GM23338 (cell line): ENCODE measurements at regions not wholly inside any gene's neighbourhood (a gene's known extent, or its start where the extent isn't known, plus 50 kb on each side); places are given as distances from the start of the nearest gene placed in this dataset.

ENCODE experiments used
- EZH2 ChIP-seq: fragments of 200-600 bp; sonication (generic); IDR thresholded peaks from one replicate; pipeline ENCODE4 v1.8.0; 2017; ENCODE audit warnings: antibody characterized with exemption, mild to moderate bottlenecking, low read depth; ENCODE audit not compliant: unreplicated experiment
- EZH2phosphoT487 ChIP-seq: fragments of 200-600 bp; sonication (generic); IDR thresholded peaks from one replicate; pipeline ENCODE4 v1.8.1; 2018; ENCODE audit warnings: antibody characterized with exemption; ENCODE audit not compliant: unreplicated experiment
- POLR2AphosphoS5 ChIP-seq: IDR thresholded peaks from 2 replicates; pipeline ENCODE4 v1.6.1; 2016; ENCODE audit warnings: antibody characterized with exemption, low read depth
- ZNF331 ChIP-seq: fragments of 250-450 bp; sonication (Bioruptor Pico); IDR thresholded peaks from 2 replicates; pipeline ENCODE4 v1.5.0; 2020; ENCODE audit warnings: low read depth, mild to moderate bottlenecking, moderate library complexity
- TF ChIP-seq, protein P1 (sequence below), 2 experiments: fragments of 200-600 bp in 1 of 2; sonication (generic) in 1 of 2; conservative IDR thresholded peaks; 2 replicates each; pipeline versions ENCODE4 v1.5.1 to v1.6.1; 2016 to 2017; ENCODE audit warnings: antibody characterized with exemption in 2 of 2, low read depth in 2 of 2, mild to moderate bottlenecking in 2 of 2, moderate library complexity in 1 of 2
- TF ChIP-seq, protein P2 (sequence below): IDR thresholded peaks from one replicate; pipeline ENCODE4 v1.6.1; 2018; ENCODE audit warnings: antibody characterized with exemption; ENCODE audit not compliant: unreplicated experiment

DNA sequence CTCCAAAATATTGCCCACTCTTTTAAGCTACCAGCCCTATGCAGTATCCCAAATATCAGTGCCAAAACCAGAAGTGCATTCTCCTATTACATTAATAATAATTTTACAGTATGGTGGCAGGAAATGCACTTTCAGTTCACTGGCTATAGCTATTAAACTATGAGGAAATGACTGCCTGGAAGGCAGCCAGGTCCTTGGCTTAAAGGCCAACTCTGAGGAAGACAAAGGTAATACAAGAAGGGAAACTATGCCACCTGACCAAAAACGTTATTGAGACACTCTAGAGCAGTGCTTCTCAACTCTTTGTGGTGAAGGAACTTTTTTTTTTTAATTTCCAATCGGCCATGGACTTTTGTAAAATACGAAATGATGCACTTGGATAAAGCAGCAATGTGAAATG, 133.6 kb upstream of the VAMP7 start:
- TF ChIP-seq, protein P1, sequence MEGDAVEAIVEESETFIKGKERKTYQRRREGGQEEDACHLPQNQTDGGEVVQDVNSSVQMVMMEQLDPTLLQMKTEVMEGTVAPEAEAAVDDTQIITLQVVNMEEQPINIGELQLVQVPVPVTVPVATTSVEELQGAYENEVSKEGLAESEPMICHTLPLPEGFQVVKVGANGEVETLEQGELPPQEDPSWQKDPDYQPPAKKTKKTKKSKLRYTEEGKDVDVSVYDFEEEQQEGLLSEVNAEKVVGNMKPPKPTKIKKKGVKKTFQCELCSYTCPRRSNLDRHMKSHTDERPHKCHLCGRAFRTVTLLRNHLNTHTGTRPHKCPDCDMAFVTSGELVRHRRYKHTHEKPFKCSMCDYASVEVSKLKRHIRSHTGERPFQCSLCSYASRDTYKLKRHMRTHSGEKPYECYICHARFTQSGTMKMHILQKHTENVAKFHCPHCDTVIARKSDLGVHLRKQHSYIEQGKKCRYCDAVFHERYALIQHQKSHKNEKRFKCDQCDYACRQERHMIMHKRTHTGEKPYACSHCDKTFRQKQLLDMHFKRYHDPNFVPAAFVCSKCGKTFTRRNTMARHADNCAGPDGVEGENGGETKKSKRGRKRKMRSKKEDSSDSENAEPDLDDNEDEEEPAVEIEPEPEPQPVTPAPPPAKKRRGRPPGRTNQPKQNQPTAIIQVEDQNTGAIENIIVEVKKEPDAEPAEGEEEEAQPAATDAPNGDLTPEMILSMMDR (conservative IDR thresholded peaks at IDR 0.05; ENCODE audit: low read depth in 2 of 2) = no peak
- TF ChIP-seq EZH2 (no peak), POLR2AphosphoS5 (no peak), EZH2phosphoT487 (no peak), ZNF331 (CRISPR knock-in tag) (no peak)
- TF ChIP-seq, protein P2, sequence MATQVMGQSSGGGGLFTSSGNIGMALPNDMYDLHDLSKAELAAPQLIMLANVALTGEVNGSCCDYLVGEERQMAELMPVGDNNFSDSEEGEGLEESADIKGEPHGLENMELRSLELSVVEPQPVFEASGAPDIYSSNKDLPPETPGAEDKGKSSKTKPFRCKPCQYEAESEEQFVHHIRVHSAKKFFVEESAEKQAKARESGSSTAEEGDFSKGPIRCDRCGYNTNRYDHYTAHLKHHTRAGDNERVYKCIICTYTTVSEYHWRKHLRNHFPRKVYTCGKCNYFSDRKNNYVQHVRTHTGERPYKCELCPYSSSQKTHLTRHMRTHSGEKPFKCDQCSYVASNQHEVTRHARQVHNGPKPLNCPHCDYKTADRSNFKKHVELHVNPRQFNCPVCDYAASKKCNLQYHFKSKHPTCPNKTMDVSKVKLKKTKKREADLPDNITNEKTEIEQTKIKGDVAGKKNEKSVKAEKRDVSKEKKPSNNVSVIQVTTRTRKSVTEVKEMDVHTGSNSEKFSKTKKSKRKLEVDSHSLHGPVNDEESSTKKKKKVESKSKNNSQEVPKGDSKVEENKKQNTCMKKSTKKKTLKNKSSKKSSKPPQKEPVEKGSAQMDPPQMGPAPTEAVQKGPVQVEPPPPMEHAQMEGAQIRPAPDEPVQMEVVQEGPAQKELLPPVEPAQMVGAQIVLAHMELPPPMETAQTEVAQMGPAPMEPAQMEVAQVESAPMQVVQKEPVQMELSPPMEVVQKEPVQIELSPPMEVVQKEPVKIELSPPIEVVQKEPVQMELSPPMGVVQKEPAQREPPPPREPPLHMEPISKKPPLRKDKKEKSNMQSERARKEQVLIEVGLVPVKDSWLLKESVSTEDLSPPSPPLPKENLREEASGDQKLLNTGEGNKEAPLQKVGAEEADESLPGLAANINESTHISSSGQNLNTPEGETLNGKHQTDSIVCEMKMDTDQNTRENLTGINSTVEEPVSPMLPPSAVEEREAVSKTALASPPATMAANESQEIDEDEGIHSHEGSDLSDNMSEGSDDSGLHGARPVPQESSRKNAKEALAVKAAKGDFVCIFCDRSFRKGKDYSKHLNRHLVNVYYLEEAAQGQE = no peak
